Smooth muscle cell (in vitro differentiated cells): ENCODE measurements at regions not wholly inside any gene's neighbourhood (a gene's known extent, or its start where the extent isn't known, plus 50 kb on each side); places are given as distances from the start of the nearest gene placed in this dataset.
"Not testable (repeated sequence)": the region's sequence is repeated elsewhere in the genome, so short reads cannot be mapped to it uniquely, and the experiment has no call there.

ENCODE experiments used
- DNase-seq: peaks from one replicate; lab custom pipeline; 2025; ENCODE audit not compliant: unreplicated experiment; lab: John Stamatoyannopoulos, UW
- H2AFZ ChIP-seq: fragments of 200-600 bp; sonication (generic); 2 replicates; pipeline ENCODE4 v1.6.0; 2016; ENCODE audit warnings: antibody characterized with exemption, low read depth, mild to moderate bottlenecking
- H3F3A ChIP-seq: fragments of 200-600 bp; sonication (generic); 2 replicates; pipeline ENCODE4 v1.6.0; 2017; ENCODE audit warnings: antibody characterized with exemption, low read depth
- H3K27ac ChIP-seq: fragments of 200-600 bp; sonication (generic); 2 replicates; pipeline ENCODE4 v1.5.1; 2016; ENCODE audit warnings: low read depth, mild to moderate bottlenecking
- H3K27me3 ChIP-seq: fragments of 200-600 bp; sonication (generic); 2 replicates; pipeline ENCODE4 v1.6.1; 2016; ENCODE audit warnings: low read depth, mild to moderate bottlenecking
- H3K36me3 ChIP-seq: fragments of 200-600 bp; sonication (generic); 2 replicates; pipeline ENCODE4 v1.5.1; 2016; ENCODE audit warnings: low read depth
- H3K4me1 ChIP-seq: fragments of 200-600 bp; sonication (generic); 2 replicates; pipeline ENCODE4 v1.5.1; 2016; ENCODE audit warnings: low read depth
- H3K4me2 ChIP-seq: fragments of 200-600 bp; sonication (generic); 2 replicates; pipeline ENCODE4 v1.6.0; 2016; ENCODE audit warnings: mild to moderate bottlenecking
- H3K4me3 ChIP-seq: fragments of 200-600 bp; sonication (generic); 2 replicates; pipeline ENCODE4 v1.5.1; 2016; ENCODE audit warnings: mild to moderate bottlenecking
- H3K79me2 ChIP-seq: fragments of 200-600 bp; sonication (generic); 2 replicates; pipeline ENCODE4 v1.6.0; 2016; ENCODE audit warnings: low read depth, mild to moderate bottlenecking
- H3K9ac ChIP-seq: fragments of 200-600 bp; sonication (generic); 2 replicates; pipeline ENCODE4 v1.6.0; 2016; ENCODE audit warnings: low read depth
- H3K9me3 ChIP-seq: fragments of 200-600 bp; sonication (generic); replicated peaks from 2 replicates; pipeline ENCODE4 v1.5.1; 2016; ENCODE audit warnings: low read depth
- H4K20me1 ChIP-seq: fragments of 200-600 bp; sonication (generic); 2 replicates; pipeline ENCODE4 v1.6.0; 2016; ENCODE audit warnings: low read depth
- CTCF ChIP-seq: fragments of 200-600 bp; sonication (generic); IDR thresholded peaks from 2 replicates; pipeline ENCODE4 v1.5.1; 2017; ENCODE audit warnings: borderline replicate concordance, mild to moderate bottlenecking, antibody characterized with exemption; ENCODE audit not compliant: insufficient read depth, poor library complexity, severe bottlenecking
- WGBS: methylation state at CpG from one replicate; pipeline ENCODE4 v1.1.7; 2016; ENCODE audit warnings: low lambda C conversion rate; 5-methylcytosine and 5-hydroxymethylcytosine counted together

GRCh38 chr13:55967055-55967454, 1173.7 kb upstream of the PRR20A start:
- Histone ChIP-seq H3K36me3 (no peaks in the 10 kb centered on the region), H3K79me2 (no peaks in the 10 kb centered on the region), H3K27ac (no peak overlapping the region), H2AFZ (no peak overlapping the region), H3K9me3 (no peaks in the 10 kb centered on the region), H4K20me1 (no peaks in the 10 kb centered on the region), H3K9ac (no peak overlapping the region), H3K27me3 (no peaks in the 10 kb centered on the region), H3K4me3 (no peak overlapping the region), H3K4me1 (no peaks in the 10 kb centered on the region), H3F3A (no peaks in the 10 kb centered on the region), H3K4me2 (no peak overlapping the region)
- DNase-seq: no peak
- WGBS: 98% methylated on average over 3 of the region's 3 CpGs
- no peak for TF ChIP-seq CTCF

- Histone ChIP-seq H3K9me3 (no peaks in the 10 kb centered on the region), H2AFZ (no peak overlapping the region), H3F3A (no peaks in the 10 kb centered on the region), H4K20me1 (no peaks in the 10 kb centered on the region), H3K4me1 (no peaks in the 10 kb centered on the region), H3K27ac (no peak overlapping the region), H3K9ac (no peak overlapping the region), H3K36me3 (no peaks in the 10 kb centered on the region), H3K4me3 (no peak overlapping the region), H3K27me3 (no peaks in the 10 kb centered on the region), H3K4me2 (no peak overlapping the region), H3K79me2 (no peaks in the 10 kb centered on the region)
- TF ChIP-seq CTCF: no peak
- no peak for DNase-seq
- WGBS: 94% methylated on average over 6 of the region's 6 CpGs
Measured at GRCh38 chr13:55977436-55977835, 1163.3 kb upstream of the PRR20A start.

GRCh38 chr13:55981381-55981780, 1159.3 kb upstream of the PRR20A start:
- no peak for DNase-seq
- no peak for TF ChIP-seq CTCF
- Histone ChIP-seq H3K36me3 (no peaks in the 10 kb centered on the region), H4K20me1 (no peaks in the 10 kb centered on the region), H3K4me3 (no peak overlapping the region), H3K4me1 (no peaks in the 10 kb centered on the region), H3K79me2 (no peaks in the 10 kb centered on the region), H3K4me2 (no peak overlapping the region), H3K27ac (no peak overlapping the region), H3K9me3 (no peaks in the 10 kb centered on the region), H3K9ac (no peak overlapping the region), H2AFZ (no peak overlapping the region), H3F3A (no peaks in the 10 kb centered on the region), H3K27me3 (no peaks in the 10 kb centered on the region)
- 91% methylated on average over 1 of the region's 1 CpG for WGBS

GRCh38 chr13:55984026-55984425, 1156.7 kb upstream of the PRR20A start:
- 95% methylated on average over 2 of the region's 2 CpGs for WGBS
- not testable (repeated sequence) for DNase-seq

More at GRCh38 chr13:55984026-55984425, 1156.7 kb upstream of the PRR20A start:
- H3K4me1 ChIP-seq, H4K20me1 ChIP-seq, H3K9me3 ChIP-seq, H3K79me2 ChIP-seq, H3K9ac ChIP-seq, H3F3A ChIP-seq, H3K36me3 ChIP-seq, H3K27me3 ChIP-seq, H3K4me3 ChIP-seq, H2AFZ ChIP-seq, H3K4me2 ChIP-seq, H3K27ac ChIP-seq: not testable (repeated sequence)
